ENCODE measurements at regions not wholly inside any gene's neighbourhood (a gene's known extent, or its start where the extent isn't known, plus 50 kb on each side); places are given as distances from the start of the nearest gene placed in this dataset.

GRCh38 chr16:65196420-65197075 is 74.7 kb upstream of the CDH11 start:
- TF ChIP-seq MAX (IDR thresholded peaks at IDR 0.05), result no peak
- TF ChIP-seq USF1 (IDR thresholded peaks at IDR 0.05), result no peak
- TF ChIP-seq YY1 (IDR thresholded peaks at IDR 0.05; ENCODE audit: low read depth), result no peak
- TF ChIP-seq RAD21 (IDR thresholded peaks at IDR 0.05; ENCODE audit: low read depth), result no peak
- TF ChIP-seq ZBTB7A (IDR thresholded peaks at IDR 0.05; ENCODE audit: low read depth), result no peak
- no peak for TF ChIP-seq EP300 (IDR thresholded peaks at IDR 0.05; ENCODE audit: borderline replicate concordance)
- TF ChIP-seq NFIC (IDR thresholded peaks at IDR 0.05), result no peak
- no peak for TF ChIP-seq CEBPB (IDR thresholded peaks at IDR 0.05)
- TF ChIP-seq TCF12 (IDR thresholded peaks at IDR 0.05; ENCODE audit: low read depth), result no peak
- no peak for TF ChIP-seq TAF1 (IDR thresholded peaks at IDR 0.05; ENCODE audit: low read depth)

- TF ChIP-seq TEAD4 (IDR thresholded peaks at IDR 0.05), result no peak
Observed at GRCh38 chr16:65195998-65196397, 74.1 kb upstream of the CDH11 start.

GRCh38 chr16:65185241-65185778 is 63.4 kb upstream of the CDH11 start:
- TF ChIP-seq CREB1 (IDR thresholded peaks at IDR 0.05; ENCODE audit: low read depth), result no peak
- no peak for TF ChIP-seq EGR1 (IDR thresholded peaks at IDR 0.05)
- TF ChIP-seq REST (IDR thresholded peaks at IDR 0.05; ENCODE audit: low read depth), result no peak
- no peak for TF ChIP-seq EP300 (IDR thresholded peaks at IDR 0.05; ENCODE audit: borderline replicate concordance)
- no peak for TF ChIP-seq ZBTB7A (IDR thresholded peaks at IDR 0.05; ENCODE audit: low read depth)
- no peak for TF ChIP-seq CEBPB (IDR thresholded peaks at IDR 0.05)
- TF ChIP-seq FOXM1 (IDR thresholded peaks at IDR 0.05; ENCODE audit: borderline replicate concordance, low read depth), result no peak
- no peak for TF ChIP-seq NFIC (IDR thresholded peaks at IDR 0.05)
- no peak for TF ChIP-seq YY1 (IDR thresholded peaks at IDR 0.05; ENCODE audit: low read depth)
- no peak for TF ChIP-seq TCF12 (IDR thresholded peaks at IDR 0.05; ENCODE audit: low read depth)

GRCh38 chr16:65181071-65181561 is 59.3 kb upstream of the CDH11 start:
- TF ChIP-seq USF1 (IDR thresholded peaks at IDR 0.05) (no peak), CREB1 (IDR thresholded peaks at IDR 0.05; ENCODE audit: low read depth) (no peak), ZBTB7A (IDR thresholded peaks at IDR 0.05; ENCODE audit: low read depth) (no peak), EP300 (IDR thresholded peaks at IDR 0.05; ENCODE audit: borderline replicate concordance) (no peak), TEAD4 (IDR thresholded peaks at IDR 0.05) (no peak), MAX (IDR thresholded peaks at IDR 0.05) (no peak), EGR1 (IDR thresholded peaks at IDR 0.05) (no peak), RAD21 (IDR thresholded peaks at IDR 0.05; ENCODE audit: low read depth) (no peak), TAF1 (IDR thresholded peaks at IDR 0.05; ENCODE audit: low read depth) (no peak), REST (IDR thresholded peaks at IDR 0.05; ENCODE audit: low read depth) (no peak), TCF12 (IDR thresholded peaks at IDR 0.05; ENCODE audit: low read depth) (no peak), YY1 (IDR thresholded peaks at IDR 0.05; ENCODE audit: low read depth) (no peak), FOXM1 (IDR thresholded peaks at IDR 0.05; ENCODE audit: borderline replicate concordance, low read depth) (no peak), NFIC (IDR thresholded peaks at IDR 0.05) (no peak), CEBPB (IDR thresholded peaks at IDR 0.05) (no peak)

GRCh38 chr16:65178151-65178550 is 56.3 kb upstream of the CDH11 start:
- TF ChIP-seq ZBTB7A (IDR thresholded peaks at IDR 0.05; ENCODE audit: low read depth), result no peak
- TF ChIP-seq YY1 (IDR thresholded peaks at IDR 0.05; ENCODE audit: low read depth), result no peak
- no peak for TF ChIP-seq MAX (IDR thresholded peaks at IDR 0.05)
- no peak for TF ChIP-seq TAF1 (IDR thresholded peaks at IDR 0.05; ENCODE audit: low read depth)
- no peak for TF ChIP-seq USF1 (IDR thresholded peaks at IDR 0.05)

All from Ishikawa (cell line).